ENCODE measurements at regions not wholly inside any gene's neighbourhood (a gene's known extent, or its start where the extent isn't known, plus 50 kb on each side); places are given as distances from the start of the nearest gene placed in this dataset.

- DNase-seq, result no peak
Measured at GRCh38 chr10:130560573-130560972, 424.4 kb downstream of the GLRX3 start.

DNA sequence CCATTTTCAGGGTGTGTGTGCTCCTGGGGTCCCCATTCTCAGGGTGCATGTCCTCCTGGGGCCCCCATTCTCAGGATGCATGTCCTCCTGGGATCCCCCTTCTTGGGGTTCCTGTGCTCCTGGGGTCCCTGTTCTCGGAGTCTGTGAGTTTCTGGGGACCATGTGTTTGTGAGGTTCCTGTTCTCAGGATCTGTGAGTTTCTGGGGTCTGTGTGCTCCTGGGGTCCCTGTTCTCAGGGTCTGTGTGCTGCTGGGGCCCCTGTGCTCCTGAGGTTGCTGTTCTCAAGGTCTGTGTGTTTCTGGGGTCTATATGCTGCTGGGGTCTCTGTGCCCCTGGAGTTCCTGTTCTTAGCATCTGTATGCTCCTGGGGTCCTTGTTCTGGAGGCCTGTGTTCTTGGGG lies 425.5 kb downstream of the GLRX3 start:
- no peak for DNase-seq

DNA sequence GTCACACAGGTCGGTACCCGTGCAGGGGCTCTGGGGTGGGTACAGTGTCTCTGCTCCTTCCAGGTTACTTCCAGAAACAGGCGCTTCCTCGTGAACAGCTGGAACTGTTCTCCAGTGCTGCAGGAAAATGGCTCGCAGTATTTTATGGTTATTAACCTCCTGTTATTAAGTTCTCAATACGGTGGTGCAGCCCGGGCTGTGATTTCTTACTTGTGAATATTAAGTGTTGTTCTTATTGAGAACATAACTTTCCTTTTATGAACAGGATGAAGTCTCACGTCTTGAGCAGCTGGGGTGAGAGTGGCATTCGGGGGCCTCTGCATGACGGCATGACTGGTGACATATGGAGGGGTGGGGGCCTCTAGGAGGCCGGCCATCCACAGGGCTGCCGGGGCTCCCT lies 430.8 kb downstream of the GLRX3 start:
- no peak for DNase-seq

DNA sequence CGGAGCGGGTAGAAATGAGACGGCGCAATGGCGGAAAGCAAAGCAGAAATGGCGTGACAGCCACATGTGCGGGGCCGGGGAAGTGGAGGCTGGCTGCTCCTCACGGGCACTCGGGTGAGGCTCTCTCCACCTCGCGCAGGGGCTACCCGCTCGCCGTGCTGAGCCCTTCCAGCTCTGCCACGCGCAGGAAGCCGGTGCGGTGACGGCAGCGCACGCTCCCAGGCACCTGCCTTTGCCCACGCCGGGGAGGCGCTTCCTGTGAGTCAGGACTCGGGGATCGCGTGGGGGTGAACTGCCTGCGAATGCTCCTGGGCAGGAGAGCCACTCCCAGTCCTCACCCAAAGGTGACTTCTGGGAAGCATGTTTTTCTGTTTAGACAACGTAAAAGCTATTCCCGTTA lies 431.2 kb downstream of the GLRX3 start:
- no peak for DNase-seq

DNA sequence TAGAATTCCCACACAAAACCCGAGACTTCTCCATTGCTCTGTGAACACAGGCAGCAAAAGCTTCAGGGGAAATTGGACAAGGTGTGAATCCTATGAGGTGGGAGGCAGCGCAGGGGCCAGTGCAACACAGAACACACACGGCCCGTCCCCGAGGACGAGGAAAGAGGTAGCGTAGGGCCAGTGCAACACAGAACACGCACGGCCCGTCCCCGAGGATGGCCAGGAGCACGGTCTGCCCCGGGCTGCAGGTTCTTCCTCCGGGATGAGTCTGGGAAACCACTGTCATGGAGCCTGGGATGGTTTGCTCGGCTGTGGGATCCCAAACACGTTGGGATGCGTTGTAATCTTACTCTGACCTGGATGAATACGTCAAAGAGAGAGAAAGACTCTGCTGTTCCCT lies 432.1 kb downstream of the GLRX3 start:
- DNase-seq, result no peak

GRCh38 chr10:130570074-130570473 lies 433.9 kb downstream of the GLRX3 start:
- no peak for DNase-seq

DNA sequence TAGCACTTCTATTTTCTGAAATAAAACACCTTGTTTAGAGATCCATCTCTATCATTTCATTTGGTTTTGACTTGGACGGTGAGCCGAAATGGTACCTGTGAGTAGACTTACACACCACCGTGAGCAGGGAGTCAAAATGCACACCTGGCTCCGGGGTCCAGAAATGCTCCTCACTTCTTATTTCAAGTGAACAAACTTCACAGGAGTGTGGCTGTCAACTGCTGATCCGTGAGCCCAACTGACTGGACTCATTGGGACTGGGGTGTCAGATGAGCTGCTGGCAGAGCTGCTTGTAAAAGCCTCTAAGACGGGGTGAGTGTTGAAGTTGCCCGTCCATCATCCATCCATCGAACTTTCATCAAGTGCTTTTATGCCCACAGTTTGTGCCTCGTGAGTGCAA lies 435.5 kb downstream of the GLRX3 start:
- DNase-seq, result no peak

DNA sequence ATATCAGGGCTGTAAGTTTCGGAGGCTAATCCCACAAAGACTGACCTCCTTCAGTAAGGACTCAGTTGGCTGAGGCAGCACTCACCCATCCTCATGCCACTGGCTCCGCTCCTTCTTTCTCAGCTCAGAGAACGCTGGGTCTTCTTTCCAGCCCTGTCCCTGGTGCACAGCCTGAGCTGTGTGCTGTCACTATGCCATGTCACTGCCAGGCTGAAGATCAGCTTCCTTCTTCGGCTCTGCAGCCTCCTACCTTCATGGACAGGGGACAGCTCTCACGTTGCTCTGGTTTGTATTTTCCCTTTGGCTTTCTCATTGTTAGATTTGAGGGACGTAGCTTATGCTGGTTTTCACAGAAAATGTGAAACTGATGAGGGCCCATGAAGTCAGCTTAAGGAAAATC lies 437.3 kb downstream of the GLRX3 start:
- DNase-seq, result no peak

GRCh38 chr10:130575756-130576285 lies 439.6 kb downstream of the GLRX3 start:
- DNase-seq, result no peak

DNA sequence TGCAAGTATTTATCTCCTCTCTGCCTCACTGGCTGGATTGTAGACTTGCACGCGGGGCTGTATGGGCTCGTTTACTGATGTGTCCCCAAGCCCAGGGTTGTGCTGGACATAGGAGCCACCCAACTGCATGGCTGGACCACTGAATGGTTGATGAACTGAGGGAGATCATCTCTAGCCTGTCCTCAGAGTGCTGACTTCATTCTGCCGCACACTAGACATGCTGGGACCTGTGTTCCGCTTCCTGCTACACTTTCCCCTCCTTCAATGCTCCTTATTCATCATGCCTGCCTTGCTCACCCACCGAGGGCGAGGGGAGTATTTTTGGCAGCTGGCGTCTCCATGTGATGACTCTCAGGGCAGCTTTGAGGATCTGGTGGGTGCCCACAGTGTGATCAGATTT lies 440.2 kb downstream of the GLRX3 start:
- DNase-seq, result no peak

DNA sequence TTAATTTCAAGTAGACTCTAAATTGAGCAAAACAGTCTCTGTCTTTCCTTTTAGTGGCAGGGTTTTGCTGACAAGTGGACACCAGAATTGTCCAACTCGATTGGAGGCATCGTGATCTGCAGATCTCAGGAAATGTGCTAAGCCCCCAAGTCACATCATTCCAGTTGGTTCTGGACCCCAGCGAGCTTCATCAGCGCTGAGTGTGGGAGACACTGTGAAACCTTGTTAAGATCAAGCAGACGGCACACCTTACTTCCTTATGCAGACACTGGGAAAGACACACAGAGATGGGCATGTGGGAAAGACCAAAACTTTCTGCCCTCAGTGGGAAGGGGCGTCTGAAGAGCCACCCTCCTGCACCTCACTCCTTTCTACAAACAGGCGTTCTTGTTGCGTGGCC lies 440.8 kb downstream of the GLRX3 start:
- DNase-seq, result no peak

DNA sequence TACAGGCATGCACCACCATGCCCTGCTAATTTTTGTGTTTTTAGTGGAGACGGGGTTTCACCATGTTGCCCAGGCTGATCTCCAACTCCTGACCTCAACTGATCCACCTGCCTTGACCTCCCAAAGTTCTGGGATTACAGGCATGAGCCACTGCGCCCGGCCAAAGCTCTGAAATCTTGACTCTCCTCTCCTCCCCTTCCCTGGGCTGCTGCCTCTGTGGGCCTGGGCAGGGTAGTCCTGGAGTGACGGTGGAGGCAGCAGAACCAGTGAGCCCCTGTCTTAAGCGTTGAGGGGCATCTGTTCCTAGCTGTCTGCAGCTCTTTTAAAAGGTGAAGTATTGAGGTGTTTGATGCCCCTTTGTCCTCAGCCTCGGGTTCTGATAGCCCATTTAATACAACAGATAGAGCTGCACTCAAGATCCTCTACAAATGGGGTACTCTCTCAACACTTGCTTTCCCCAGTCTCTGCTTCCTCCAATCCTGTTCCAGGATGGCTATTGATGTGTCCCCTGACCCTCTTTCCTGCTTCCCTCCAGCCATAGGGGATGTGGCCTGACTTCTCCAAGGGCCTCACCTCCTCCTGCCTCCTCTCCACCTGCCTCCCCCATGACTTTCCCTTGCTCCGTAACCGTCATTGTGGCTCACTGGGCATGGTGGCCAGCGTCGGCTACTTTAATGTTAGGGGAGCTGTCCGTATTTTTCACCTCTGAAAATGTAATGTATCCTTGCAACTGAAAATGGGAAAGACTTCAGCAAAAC lies 442.5 kb downstream of the GLRX3 start:
- DNase-seq, result no peak

- no peak for DNase-seq
Measured at GRCh38 chr10:130579913-130580312, 443.7 kb downstream of the GLRX3 start.

GRCh38 chr10:130580975-130581374 lies 444.8 kb downstream of the GLRX3 start:
- no peak for DNase-seq

DNA sequence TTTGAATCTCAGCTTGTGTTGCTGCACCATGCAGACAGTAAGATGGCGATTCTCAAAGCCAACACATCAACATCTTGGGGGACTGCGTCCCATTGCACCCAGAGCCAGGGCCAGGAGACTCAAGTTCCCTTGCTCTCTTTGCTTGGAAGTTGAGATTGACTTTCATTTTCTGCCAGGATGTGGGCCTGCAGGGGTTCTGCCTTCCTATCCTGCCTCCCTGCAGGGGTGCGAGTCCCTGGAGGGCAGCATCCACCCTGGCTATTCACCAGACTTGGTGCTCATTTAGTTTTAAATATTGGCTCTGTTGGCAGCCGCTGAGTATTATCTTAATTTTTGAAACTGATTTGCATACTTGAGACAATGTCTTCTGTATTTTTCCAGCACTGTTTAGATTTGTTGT lies 451.5 kb downstream of the GLRX3 start:
- no peak for DNase-seq

GRCh38 chr10:130606001-130606405 lies 469.8 kb downstream of the GLRX3 start:
- DNase-seq, result no peak

DNA sequence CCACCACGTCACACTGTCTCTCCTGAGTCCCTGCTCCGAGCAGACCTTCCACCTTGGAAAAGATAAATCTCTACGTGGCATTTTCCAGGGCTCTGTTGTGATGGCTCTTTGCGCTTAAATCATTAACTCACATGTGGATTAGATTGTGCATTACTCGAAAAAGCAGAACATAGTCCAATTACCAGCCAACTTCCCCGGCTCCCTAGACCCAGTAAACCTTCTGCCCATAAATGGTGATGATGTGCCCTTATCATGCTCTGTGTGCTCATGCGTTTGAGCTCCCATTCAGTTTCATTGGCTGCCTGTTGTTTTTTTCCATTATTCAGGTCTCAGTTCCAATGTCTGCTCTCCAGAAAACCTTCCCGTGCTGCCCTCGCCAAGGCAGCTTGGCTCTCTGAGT lies 471.2 kb downstream of the GLRX3 start:
- DNase-seq, result no peak

GRCh38 chr10:130611239-130611638 lies 475.0 kb downstream of the GLRX3 start:
- DNase-seq, result no peak

DNA sequence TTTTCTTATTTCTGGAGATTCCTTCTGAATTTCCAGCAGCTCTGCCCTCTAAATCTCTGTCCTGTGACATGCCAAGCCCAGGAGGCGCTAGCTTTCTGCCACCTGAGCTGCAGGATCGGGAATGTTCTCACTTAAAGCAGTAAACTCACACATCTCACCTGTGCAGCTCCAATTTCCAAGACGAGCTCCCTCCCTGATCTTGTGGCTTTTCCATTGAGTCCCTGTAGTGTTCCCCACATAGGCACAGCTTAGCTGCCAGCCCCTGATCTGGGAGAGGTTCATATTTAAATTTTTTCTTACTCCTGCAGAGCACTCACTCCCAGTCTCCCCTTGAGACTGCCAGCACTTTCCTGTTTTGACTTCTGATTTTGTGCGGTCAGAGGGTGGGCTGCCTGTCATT lies 479.3 kb downstream of the GLRX3 start:
- DNase-seq, result no peak

GRCh38 chr10:130617985-130618384 lies 481.8 kb downstream of the GLRX3 start:
- DNase-seq, result no peak

DNA sequence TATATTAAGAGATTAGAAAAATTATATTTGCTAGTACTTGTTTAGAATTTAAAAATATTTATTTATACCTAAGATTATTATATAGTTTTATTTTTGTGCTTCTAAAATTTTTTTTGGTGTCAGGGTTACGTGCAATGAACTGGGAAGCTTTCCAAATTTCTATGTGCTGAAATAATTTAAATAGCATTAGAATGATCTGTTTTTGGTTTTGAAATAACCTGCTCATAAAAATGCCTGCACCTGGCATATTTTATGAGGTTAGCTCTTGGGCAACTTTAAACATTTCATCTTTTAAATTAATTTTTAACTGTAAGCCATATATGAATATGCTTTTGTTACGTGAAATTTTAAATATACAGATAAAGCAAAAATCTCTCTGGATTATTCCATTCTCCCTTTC lies 482.5 kb downstream of the GLRX3 start:
- no peak for DNase-seq

DNA sequence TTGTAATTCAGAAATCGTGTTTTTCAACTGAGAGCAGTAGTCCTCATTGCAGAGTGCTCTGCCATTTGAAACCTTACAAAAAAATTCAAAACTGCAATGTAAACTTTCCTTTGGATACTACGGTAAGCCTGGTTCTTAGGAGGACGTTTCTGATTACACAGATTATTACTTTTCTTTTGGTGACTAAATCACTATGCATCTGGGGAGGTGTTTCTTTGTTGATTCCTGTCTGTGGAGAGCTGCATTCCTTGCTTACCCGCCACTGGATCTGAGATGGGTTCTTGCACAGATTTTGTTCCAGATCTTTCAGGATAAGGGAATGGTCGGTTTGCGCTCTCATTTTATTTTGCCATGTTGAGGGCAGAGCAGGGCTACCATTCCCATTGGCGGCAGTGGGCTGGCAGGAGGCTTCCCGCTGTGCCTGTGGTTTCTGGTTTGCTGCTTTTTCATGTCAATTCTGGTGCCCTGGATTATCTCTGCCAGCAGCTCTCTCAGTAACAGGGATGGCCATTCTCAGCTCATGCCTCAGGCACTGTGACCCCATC lies 485.1 kb downstream of the GLRX3 start:
- DNase-seq, result no peak

DNA sequence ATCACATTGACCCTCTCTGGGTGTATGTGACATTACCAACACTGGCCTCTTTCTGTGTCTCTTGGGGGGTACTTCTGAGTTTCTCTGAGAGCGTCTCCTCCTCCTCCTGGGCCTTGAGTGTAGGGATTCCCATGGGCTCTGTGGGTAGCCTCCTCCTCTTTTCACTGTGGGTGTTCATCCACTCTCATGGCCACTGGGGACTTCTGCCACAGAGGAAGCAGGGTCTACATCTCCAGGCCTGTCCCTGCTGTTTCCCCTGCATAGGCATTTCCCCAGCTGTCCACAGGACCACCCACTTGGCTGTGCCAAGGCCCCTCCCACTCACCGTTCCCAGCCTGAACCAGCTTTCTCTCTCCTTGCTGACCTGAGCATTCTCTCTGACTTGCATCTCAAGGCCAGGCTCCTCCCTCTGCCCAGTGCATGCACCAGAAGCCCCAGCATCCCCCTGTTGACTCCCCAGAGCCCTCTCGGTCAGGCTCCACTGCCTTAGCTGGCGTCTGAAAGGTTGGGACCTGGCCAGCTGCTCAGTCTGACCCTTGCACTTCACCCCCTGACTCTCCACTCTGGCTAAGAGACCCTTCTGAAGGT lies 487.6 kb downstream of the GLRX3 start:
- no peak for DNase-seq

DNA sequence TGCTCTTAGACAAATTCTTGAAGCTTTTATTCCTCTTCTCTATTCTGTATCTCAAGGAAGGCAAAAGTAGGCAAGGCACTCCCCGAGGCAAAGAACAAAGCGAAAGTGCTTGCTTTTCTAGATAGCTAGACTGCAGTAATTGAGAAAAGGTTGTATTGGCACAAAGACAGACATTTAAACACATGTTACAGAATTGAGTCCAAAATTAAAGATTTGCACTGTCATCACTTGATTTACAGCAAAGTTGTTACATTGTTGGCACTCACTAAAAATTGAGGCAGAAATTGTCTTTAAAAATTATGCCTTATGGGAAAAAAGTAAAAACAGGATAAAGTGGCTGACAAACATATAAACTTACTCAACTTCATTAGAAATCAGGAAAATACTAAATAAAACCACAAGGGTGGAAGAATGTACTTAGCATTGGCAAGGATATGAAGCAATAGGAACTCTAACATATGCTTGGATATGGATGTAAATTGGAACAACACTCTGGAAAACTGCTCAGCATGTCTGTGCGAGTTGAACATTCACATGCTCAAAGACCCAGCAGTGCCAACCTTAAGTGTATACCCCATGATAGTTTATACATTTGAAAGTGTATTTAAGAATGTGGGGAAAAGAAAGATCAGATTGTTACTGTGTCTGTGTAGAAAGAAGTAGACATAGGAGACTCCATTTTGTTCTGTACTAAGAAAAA lies 491.3 kb downstream of the GLRX3 start:
- DNase-seq, result no peak

Data from hindlimb muscle (tissue), 1 donor.